HUES64 (cell line): ENCODE measurements at regions not wholly inside any gene's neighbourhood (a gene's known extent, or its start where the extent isn't known, plus 50 kb on each side); places are given as distances from the start of the nearest gene placed in this dataset.
"Not testable (repeated sequence)": the region's sequence is repeated elsewhere in the genome, so short reads cannot be mapped to it uniquely, and the experiment has no call there.

Experiments
- H3K27ac ChIP-seq: 2 replicates; pipeline ENCODE4 v1.7.0; 2013; ENCODE audit warnings: low read depth, low read length, inconsistent platforms
- H3K27me3 ChIP-seq: 2 replicates; pipeline ENCODE4 v1.6.1; 2013; ENCODE audit warnings: mild to moderate bottlenecking, low read length; ENCODE audit not compliant: insufficient read depth
- H3K36me3 ChIP-seq: 2 replicates; pipeline ENCODE4 v1.6.1; 2013; ENCODE audit warnings: mild to moderate bottlenecking, low read length; ENCODE audit not compliant: insufficient read depth
- H3K4me1 ChIP-seq: 2 replicates; pipeline ENCODE4 v1.6.1; 2013; ENCODE audit warnings: mild to moderate bottlenecking, low read length, moderate library complexity; ENCODE audit not compliant: insufficient read depth
- H3K4me3 ChIP-seq: 2 replicates; pipeline ENCODE4 v1.5.1; 2013; ENCODE audit warnings: mild to moderate bottlenecking, low read length, moderate library complexity
- H3K9ac ChIP-seq: 2 replicates; pipeline ENCODE4 v1.6.1; 2013; ENCODE audit warnings: mild to moderate bottlenecking, low read depth, low read length
- H3K9me3 ChIP-seq: 2 replicates; pipeline ENCODE4 v1.6.1; 2013; ENCODE audit warnings: low read depth, low read length; ENCODE audit not compliant: insufficient read depth
- WGBS: fragments of 150-250, 120-280 bp; methylation state at CpG from one replicate; pipeline ENCODE4 v1.1.7; 2013; ENCODE audit warnings: missing lambda C conversion rate; 5-methylcytosine and 5-hydroxymethylcytosine counted together

- no CpG with 5 or more reads among the region's 1 CpG for WGBS
- not testable (repeated sequence) for H3K9me3 ChIP-seq, H3K9ac ChIP-seq, H3K36me3 ChIP-seq, H3K27ac ChIP-seq, H3K4me1 ChIP-seq, H3K27me3 ChIP-seq, H3K4me3 ChIP-seq
Observed at GRCh38 chr15:95080228-95080627, 848.9 kb downstream of the MCTP2 start.

- H3K4me1 ChIP-seq = no peaks in the 10 kb centered on the region
- H3K36me3 ChIP-seq = no peaks in the 10 kb centered on the region
- 93% methylated on average over 1 of the region's 1 CpG for WGBS
- no peak overlapping the region for H3K4me3 ChIP-seq
- H3K27ac ChIP-seq = no peak overlapping the region
- no peaks in the 10 kb centered on the region for H3K27me3 ChIP-seq
- no peaks in the 10 kb centered on the region for H3K9me3 ChIP-seq
- no peak overlapping the region for H3K9ac ChIP-seq
Observed at GRCh38 chr15:95085056-95085455, 853.7 kb downstream of the MCTP2 start.

GRCh38 chr15:95086531-95087252 lies 855.3 kb downstream of the MCTP2 start:
- no peak overlapping the region for H3K4me3 ChIP-seq
- no peak overlapping the region for H3K9ac ChIP-seq
- WGBS = 88% methylated on average over 5 of the region's 5 CpGs
- no peak overlapping the region for H3K27ac ChIP-seq
- H3K27me3 ChIP-seq = no peaks in the 10 kb centered on the region
- H3K4me1 ChIP-seq = no peaks in the 10 kb centered on the region
- no peaks in the 10 kb centered on the region for H3K36me3 ChIP-seq
- no peaks in the 10 kb centered on the region for H3K9me3 ChIP-seq

- Histone ChIP-seq H3K4me3 (no peak overlapping the region), H3K36me3 (no peaks in the 10 kb centered on the region), H3K9me3 (no peaks in the 10 kb centered on the region), H3K4me1 (no peaks in the 10 kb centered on the region), H3K27ac (no peak overlapping the region), H3K27me3 (no peaks in the 10 kb centered on the region), H3K9ac (no peak overlapping the region)
Observed at GRCh38 chr15:95087253-95087609, 855.9 kb downstream of the MCTP2 start.

- H3K27me3 ChIP-seq = no peaks in the 10 kb centered on the region
- no peaks in the 10 kb centered on the region for H3K4me1 ChIP-seq
- H3K9me3 ChIP-seq = no peaks in the 10 kb centered on the region
- WGBS = 88% methylated on average over 14 of the region's 14 CpGs
- no peak overlapping the region for H3K9ac ChIP-seq
- no peaks in the 10 kb centered on the region for H3K36me3 ChIP-seq
- no peak overlapping the region for H3K27ac ChIP-seq
- no peak overlapping the region for H3K4me3 ChIP-seq
Observed at GRCh38 chr15:95091444-95091843, 860.1 kb downstream of the MCTP2 start.

- Histone ChIP-seq H3K4me1 (no peaks in the 10 kb centered on the region), H3K9me3 (no peaks in the 10 kb centered on the region), H3K36me3 (no peaks in the 10 kb centered on the region), H3K27me3 (no peaks in the 10 kb centered on the region), H3K27ac (no peak overlapping the region), H3K4me3 (no peak overlapping the region), H3K9ac (no peak overlapping the region)
Observed at GRCh38 chr15:95095250-95095649, 863.9 kb downstream of the MCTP2 start.

GRCh38 chr15:95096651-95097050 lies 865.3 kb downstream of the MCTP2 start:
- no peak overlapping the region for H3K9ac ChIP-seq
- H3K4me3 ChIP-seq = no peak overlapping the region
- no peaks in the 10 kb centered on the region for H3K36me3 ChIP-seq
- H3K4me1 ChIP-seq = no peaks in the 10 kb centered on the region
- H3K27ac ChIP-seq = no peak overlapping the region
- H3K27me3 ChIP-seq = no peaks in the 10 kb centered on the region
- 96% methylated on average over 6 of the region's 6 CpGs for WGBS
- no peaks in the 10 kb centered on the region for H3K9me3 ChIP-seq

GRCh38 chr15:95097361-95097760 lies 866.0 kb downstream of the MCTP2 start:
- Histone ChIP-seq H3K4me3 (no peak overlapping the region), H3K27me3 (no peaks in the 10 kb centered on the region), H3K36me3 (no peaks in the 10 kb centered on the region), H3K27ac (no peak overlapping the region), H3K4me1 (no peaks in the 10 kb centered on the region), H3K9me3 (no peaks in the 10 kb centered on the region), H3K9ac (no peak overlapping the region)
- 100% methylated on average over 1 of the region's 2 CpGs for WGBS

- Histone ChIP-seq H3K9ac (no peak overlapping the region), H3K36me3 (no peaks in the 10 kb centered on the region), H3K4me1 (no peaks in the 10 kb centered on the region), H3K4me3 (no peak overlapping the region), H3K9me3 (no peaks in the 10 kb centered on the region), H3K27ac (no peak overlapping the region), H3K27me3 (no peaks in the 10 kb centered on the region)
- 98% methylated on average over 2 of the region's 2 CpGs for WGBS
Observed at GRCh38 chr15:95105229-95105628, 873.9 kb downstream of the MCTP2 start.

- Histone ChIP-seq H3K27me3 (no peaks in the 10 kb centered on the region), H3K27ac (no peak overlapping the region), H3K9me3 (no peaks in the 10 kb centered on the region), H3K36me3 (no peaks in the 10 kb centered on the region), H3K4me3 (no peak overlapping the region), H3K9ac (no peak overlapping the region), H3K4me1 (no peaks in the 10 kb centered on the region)
- 100% methylated on average over 1 of the region's 2 CpGs for WGBS
Observed at GRCh38 chr15:95106801-95107200, 875.4 kb downstream of the MCTP2 start.

- Histone ChIP-seq H3K36me3 (no peaks in the 10 kb centered on the region), H3K9ac (no peak overlapping the region), H3K27ac (no peak overlapping the region), H3K4me1 (no peaks in the 10 kb centered on the region), H3K9me3 (no peaks in the 10 kb centered on the region), H3K27me3 (no peaks in the 10 kb centered on the region), H3K4me3 (no peak overlapping the region)
- WGBS = 92% methylated on average over 2 of the region's 3 CpGs
Observed at GRCh38 chr15:95108673-95109072, 877.3 kb downstream of the MCTP2 start.

- no peaks in the 10 kb centered on the region for H3K4me1 ChIP-seq
- H3K9me3 ChIP-seq = no peaks in the 10 kb centered on the region
- no peak overlapping the region for H3K4me3 ChIP-seq
- H3K27me3 ChIP-seq = no peaks in the 10 kb centered on the region
- 94% methylated on average over 5 of the region's 5 CpGs for WGBS
- no peak overlapping the region for H3K27ac ChIP-seq
- no peaks in the 10 kb centered on the region for H3K36me3 ChIP-seq
- no peak overlapping the region for H3K9ac ChIP-seq
Observed at GRCh38 chr15:95111969-95112368, 880.6 kb downstream of the MCTP2 start.
